Kidney epithelial cell (primary cell): ENCODE measurements at regions not wholly inside any gene's neighbourhood (a gene's known extent, or its start where the extent isn't known, plus 50 kb on each side); places are given as distances from the start of the nearest gene placed in this dataset.

Experiments
- DNase-seq: peaks from one replicate; pipeline ENCODE4 v3.0.0-alpha.2; 2010; ENCODE audit warnings: low read depth
- H3K27me3 ChIP-seq: 2 replicates; pipeline ENCODE4 v1.6.0; 2011; ENCODE audit warnings: low read length; ENCODE audit not compliant: control insufficient read depth, insufficient read depth
- H3K36me3 ChIP-seq: 2 replicates; pipeline ENCODE4 v1.5.1; 2011; ENCODE audit warnings: low read length; ENCODE audit not compliant: control insufficient read depth, insufficient read depth
- H3K4me3 ChIP-seq: 2 replicates; pipeline ENCODE4 v1.5.1; 2011; ENCODE audit warnings: low read depth, mild to moderate bottlenecking, control low read depth, low read length
- CTCF ChIP-seq: IDR thresholded peaks from 2 replicates; pipeline ENCODE4 v1.5.1; 2011; ENCODE audit warnings: mild to moderate bottlenecking, moderate library complexity, low read length, control low read depth, inconsistent platforms; ENCODE audit not compliant: insufficient read depth, poor library complexity, severe bottlenecking

- no peaks in the 10 kb centered on the region for H3K27me3 ChIP-seq
- no peaks in the 10 kb centered on the region for H3K36me3 ChIP-seq
- no peak overlapping the region for H3K4me3 ChIP-seq
- DNase-seq, result no peak
- TF ChIP-seq CTCF, result no peak
Measured at GRCh38 chr5:72623323-72623722, 116.1 kb upstream of the ZNF366 start.

GRCh38 chr5:72622170-72622760 lies 115.1 kb upstream of the ZNF366 start:
- no peak for TF ChIP-seq CTCF
- no peak overlapping the region for H3K4me3 ChIP-seq
- H3K27me3 ChIP-seq, result no peaks in the 10 kb centered on the region
- H3K36me3 ChIP-seq, result no peaks in the 10 kb centered on the region
- no peak for DNase-seq

- no peaks in the 10 kb centered on the region for H3K27me3 ChIP-seq
- TF ChIP-seq CTCF, result no peak
- no peak for DNase-seq
- H3K4me3 ChIP-seq, result no peak overlapping the region
- no peaks in the 10 kb centered on the region for H3K36me3 ChIP-seq
Measured at GRCh38 chr5:72621576-72621975, 114.4 kb upstream of the ZNF366 start.

- no peaks in the 10 kb centered on the region for H3K36me3 ChIP-seq
- no peak overlapping the region for H3K4me3 ChIP-seq
- no peak for TF ChIP-seq CTCF
- H3K27me3 ChIP-seq, result no peaks in the 10 kb centered on the region
- DNase-seq, result no peak
Measured at GRCh38 chr5:72619677-72620076, 112.5 kb upstream of the ZNF366 start.

GRCh38 chr5:72619251-72619650 lies 112.0 kb upstream of the ZNF366 start:
- no peak for TF ChIP-seq CTCF
- no peak for DNase-seq
- no peaks in the 10 kb centered on the region for H3K27me3 ChIP-seq

GRCh38 chr5:72618708-72619107 lies 111.5 kb upstream of the ZNF366 start:
- Histone ChIP-seq H3K27me3 (no peaks in the 10 kb centered on the region), H3K36me3 (no peaks in the 10 kb centered on the region), H3K4me3 (no peak overlapping the region)
- TF ChIP-seq CTCF, result no peak
- no peak for DNase-seq

More at GRCh38 chr5:72619251-72619650, 112.0 kb upstream of the ZNF366 start:
- H3K4me3 ChIP-seq, result no peak overlapping the region
- H3K36me3 ChIP-seq, result no peaks in the 10 kb centered on the region
